ENCODE measurements at regions not wholly inside any gene's neighbourhood (a gene's known extent, or its start where the extent isn't known, plus 50 kb on each side); places are given as distances from the start of the nearest gene placed in this dataset.
"Not testable (repeated sequence)": the region's sequence is repeated elsewhere in the genome, so short reads cannot be mapped to it uniquely, and the experiment has no call there.

DNA sequence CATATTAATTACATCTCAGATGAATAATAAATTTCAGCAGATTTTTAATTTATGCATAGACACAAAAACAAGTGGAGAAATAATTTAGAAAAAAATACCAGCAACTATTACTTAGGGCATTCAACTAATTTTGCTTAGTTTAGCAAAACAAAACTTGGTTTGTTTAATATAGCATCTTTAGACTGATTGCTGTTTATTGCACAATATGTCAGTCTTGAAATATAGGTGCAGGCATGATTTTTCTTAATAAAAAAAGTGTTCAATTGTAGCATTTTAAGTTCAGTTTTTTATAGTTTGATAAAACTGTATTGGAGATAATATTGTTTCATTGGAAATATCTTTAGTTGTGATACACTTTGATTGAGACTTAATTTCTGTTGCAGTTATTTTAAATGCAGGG is 161.2 kb upstream of the KCNH8 start:
- no peak for DNase-seq

DNA sequence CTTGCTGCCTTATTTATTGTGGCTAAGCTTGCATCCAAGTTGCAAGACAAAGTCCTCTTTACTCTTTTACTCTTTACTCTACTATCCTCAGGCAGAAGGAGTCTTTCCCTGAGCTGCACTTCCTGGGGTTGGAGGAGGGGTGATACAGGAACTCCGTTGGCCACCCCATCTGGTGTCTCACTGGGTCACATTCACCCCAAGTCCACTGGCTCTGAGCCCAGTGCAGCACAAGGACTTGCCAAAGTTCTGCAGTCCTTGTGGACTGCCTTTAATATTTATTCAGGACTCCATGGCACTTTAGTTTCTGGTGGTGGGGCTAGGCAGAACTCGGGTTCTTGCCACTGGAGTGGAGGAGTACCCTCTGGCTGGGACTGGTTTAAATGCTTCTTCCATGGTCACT is 165.4 kb upstream of the KCNH8 start:
- DNase-seq, result no peak

DNA sequence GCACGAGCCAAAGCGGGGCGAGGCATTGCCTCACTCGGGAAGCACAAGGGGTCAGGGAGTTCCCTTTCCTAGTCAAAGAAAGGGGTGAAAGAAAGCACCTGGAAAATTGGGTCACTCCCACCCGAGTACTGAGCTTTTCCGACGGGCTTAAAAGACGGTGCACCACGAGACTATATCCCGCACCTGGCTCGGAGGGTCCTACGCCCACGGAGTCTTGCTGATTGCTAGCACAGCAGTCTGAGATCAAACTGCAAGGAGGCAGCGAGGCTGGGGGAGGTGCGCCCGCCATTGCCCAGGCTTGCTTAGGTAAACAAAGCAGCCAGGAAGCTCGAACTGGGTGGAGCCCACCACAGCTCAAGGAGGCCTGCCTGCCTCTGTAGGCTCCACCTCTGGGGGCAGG is 172.2 kb upstream of the KCNH8 start:
- not testable (repeated sequence) for DNase-seq

DNA sequence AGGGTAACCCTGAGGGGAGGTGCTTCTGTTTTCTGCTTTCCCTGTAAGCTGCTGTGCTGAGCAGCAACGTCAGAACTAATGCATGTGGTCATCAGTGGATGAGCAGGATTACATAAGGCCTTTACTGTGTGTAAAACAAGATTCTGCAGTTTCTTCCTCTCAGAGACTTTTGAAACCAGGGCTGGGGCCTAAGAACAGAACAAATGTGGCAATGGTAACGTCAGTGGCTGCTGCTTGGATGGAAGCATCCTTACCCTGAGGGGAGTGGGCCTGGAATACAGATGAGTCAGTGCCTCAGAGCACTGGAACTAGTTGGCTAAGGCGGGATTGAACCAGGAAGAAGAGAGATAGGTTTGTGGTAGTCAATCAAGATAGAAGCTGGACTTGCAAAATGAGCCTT is 180.2 kb upstream of the KCNH8 start:
- DNase-seq, result no peak

DNA sequence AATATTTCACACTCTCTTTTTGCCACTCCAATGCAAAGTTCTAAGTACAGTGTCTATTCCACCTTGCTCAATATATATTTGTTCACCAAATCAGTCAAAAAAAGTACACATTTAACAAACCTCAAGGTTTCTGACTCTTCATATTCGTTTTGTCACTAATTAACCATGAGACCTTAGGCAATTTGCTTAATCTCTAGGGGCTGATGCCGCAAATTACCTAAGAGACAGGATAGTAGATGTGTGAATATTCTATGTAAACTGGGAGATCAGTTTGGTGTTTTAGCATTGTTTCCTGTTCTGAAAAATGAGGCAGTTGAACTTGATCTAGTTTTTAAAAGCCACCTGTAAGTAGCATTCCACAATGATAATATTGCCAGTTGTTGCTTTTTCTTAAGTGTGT is 182.5 kb upstream of the KCNH8 start:
- DNase-seq, result no peak

DNA sequence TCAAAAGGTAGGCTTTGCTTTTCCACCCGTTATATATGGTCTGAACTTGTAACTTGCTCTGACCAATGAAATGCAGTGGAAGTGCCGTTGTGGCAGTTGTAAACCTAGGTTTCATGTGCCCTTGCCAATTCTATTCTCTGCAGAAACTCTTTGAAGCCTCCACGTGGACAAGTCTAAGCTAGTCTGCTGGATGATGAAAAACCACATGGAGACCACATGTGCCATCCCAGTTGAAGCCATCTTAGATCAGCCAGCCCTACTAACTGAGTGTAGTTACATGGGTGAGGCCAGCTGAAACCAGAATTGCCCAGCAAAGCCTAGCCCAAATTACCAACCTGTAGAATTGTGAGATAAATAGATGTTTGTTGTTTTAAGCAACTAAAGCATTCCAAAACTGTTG is 183.7 kb upstream of the KCNH8 start:
- DNase-seq, result no peak

DNA sequence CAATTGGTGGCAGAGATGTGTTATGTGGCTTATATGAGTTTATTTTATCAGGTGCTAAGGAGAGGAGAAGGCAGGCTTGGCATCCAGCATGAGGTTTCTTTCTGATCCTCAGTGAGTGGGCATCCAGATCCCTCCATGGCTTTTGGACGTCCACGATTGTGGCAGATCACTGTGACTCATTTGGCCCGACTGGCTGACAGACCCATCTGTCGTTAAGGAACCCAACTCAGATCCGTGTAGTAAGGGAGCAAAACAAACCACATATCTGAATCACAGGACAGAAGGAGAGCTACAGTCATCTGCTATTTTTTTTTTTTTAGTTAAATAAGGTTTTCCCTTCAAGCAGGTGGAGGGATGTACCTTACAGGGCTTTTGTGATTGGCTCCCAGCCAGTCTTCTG is 197.0 kb upstream of the KCNH8 start:
- DNase-seq, result no peak

DNA sequence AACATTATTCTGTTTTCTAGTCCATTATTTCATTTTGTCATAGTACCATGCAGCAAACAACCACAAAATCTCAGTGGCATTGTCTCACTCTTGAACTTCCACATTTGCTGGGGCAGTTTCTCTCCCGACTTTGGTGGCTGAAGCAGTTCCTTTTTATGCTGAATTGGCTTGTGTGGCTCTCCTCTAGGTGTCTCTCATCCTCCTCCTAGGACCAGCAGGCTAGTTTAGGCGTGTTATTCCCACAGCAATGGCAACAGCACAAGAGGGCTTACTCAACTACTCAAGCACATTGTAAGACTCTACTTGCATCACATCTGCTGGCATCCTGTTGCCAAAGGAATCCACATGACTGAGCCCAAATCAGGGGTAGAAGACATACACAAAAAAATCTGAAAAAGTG is 201.8 kb upstream of the KCNH8 start:
- DNase-seq, result no peak

DNA sequence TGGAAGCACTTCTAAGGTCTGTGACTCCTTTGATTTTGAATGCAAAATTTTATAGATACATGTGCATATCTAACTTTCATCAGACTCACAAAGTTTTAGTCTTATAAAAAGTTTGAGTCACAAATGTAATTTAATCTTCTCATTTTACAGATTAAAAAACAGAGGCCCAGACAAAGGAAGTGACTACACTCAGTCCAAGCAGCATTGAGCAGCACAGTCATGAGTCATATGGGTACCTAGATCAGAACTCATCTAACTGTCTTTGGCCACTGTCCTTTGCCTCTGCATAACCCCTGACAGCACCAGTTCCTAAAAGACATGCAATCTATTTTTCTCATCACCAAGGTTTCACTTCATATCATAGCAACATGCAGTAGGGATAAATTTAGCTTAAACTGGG is 210.7 kb upstream of the KCNH8 start:
- no peak for DNase-seq

DNA sequence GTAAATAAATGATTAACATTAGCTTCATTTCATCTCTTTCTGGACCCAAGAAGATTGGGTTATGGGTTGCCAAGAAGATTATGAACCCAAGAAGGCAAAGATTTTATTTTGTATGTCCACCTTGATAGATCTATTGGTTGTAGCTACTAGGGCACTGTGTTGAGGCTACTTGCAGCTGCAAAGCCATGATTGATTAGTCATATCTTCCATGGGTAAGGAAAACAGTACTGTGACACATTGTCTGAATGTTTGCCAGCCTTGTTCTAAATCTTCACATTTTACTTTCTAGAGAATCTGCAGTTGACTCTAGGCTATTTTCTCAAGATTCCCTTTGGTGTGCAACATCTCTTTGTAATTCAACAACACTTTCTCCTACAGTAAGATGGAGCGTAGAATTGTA is 229.2 kb upstream of the KCNH8 start:
- no peak for DNase-seq

DNA sequence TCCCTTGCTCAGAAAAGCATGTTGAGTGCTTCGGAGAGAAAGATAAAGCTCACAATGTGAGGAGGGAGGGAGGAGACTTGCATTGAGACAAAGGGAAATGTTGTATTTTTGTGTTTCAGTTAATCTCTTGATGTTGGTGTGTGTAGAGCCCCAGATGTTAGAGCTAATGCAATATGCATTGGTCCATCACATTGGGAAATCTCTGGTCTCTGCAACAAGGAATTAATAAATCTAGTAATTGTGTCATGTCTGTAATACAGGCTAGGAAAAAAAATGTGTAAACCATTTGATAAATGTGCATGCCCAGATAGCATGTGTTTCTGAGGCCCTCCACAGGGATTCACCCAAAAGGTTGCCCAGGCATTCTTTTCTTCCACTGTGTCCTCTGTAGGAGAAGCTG is 230.4 kb upstream of the KCNH8 start:
- no peak for DNase-seq

DNA sequence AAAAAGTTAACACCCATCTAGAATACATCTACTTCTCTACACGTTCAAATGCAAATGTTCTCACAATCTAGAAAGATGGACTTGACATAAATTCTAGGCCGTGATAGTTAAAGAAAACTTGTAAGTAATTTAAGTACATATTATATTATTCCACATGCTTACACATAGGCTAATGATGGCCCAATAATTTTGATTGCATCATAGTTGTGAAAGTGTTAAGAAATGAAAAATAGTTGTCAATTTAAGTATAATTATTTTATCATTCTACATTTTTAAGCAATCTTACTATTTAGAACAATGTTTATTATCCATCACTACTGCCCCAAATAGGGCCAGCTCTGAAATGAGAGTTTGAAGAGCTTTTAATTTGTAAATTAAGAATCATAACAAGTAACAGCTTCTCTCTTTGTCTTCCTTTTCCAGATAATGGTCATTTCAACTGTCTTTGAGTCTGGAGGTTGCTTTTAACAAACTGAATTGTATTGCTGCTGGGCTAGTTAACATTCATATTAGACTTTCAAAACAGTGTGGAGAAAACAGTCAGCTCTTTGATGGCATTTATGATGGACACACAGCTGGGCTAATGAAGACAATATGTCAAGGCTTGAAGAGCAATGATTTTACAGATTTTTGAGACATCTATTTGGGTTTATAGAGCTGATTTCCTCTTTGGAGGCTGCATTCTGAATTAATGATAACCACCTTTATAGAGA is 246.1 kb upstream of the KCNH8 start:
- no peak for DNase-seq

DNA sequence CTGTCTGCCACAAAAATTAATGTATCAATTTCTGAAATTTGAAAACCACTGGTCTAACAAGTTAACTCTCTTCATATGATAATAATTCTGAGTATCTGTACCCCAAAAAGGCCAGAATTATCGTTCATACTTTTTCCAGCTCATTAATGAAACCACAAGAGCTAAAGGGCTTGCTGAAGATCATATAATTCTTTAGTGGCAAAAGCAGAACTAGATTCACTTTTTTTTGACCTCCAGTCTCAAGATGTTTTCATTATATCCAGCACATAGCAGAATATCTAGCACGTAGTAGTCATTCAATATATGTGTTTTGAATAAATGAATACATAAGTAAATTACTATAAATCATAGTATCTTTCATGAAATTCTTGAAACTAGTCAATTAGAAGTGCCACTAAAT is 246.7 kb upstream of the KCNH8 start:
- no peak for DNase-seq

DNA sequence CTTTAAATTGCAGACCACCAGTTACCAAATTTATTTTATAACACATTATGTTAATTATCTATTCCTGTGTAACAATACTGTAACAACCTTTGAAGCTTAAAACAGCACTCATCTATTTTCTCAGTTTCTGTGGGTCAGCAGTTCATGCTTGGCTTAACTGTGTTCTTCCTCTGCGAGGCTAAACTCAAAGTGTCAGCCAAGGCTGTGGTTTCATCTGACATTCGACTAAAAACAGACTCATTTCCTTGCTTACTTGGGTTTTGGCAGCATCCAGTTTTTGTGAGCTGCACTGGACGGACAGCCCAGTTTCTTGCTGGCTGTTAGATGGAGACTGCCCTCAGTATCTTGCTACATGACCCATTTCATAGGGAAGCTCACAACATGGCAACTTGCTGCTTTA is 247.3 kb upstream of the KCNH8 start:
- DNase-seq, result no peak

DNA sequence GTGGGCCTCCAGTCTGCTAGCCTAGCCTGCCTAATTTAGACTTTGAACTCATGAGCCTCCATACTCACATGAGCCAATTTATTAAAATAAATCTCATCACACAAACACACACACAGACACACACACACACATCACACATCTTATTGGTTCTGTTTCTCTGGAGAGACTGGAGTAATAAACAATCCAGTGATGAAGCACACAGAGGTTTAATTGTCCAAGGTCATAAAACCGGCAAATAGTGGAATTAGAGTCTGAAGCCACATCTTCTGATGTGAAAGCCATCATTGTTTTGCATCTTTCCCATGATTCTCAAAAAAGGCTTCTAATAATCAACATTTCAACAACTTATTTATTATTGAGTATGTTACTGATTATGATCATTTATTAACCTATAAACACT is 249.4 kb upstream of the KCNH8 start:
- no peak for DNase-seq

DNA sequence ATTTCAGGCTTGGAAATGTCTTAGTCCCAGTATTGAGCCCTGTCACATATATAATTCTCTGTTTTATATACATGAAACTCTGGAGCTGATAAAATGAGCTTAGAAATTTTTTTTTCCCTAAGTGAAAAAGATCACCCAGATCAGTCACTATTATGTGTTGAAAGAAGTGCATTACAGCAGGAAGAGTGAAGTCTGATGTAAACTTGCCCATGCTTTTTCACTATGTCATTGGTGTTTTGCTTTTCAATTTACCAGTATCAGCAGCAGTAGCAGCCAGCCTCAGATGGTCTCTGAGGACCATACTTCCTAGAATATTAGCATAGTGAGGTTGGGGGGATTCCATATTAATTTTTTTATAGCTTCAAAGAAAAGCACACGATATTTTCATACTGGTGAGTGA is 255.6 kb upstream of the KCNH8 start:
- no peak for DNase-seq

DNA sequence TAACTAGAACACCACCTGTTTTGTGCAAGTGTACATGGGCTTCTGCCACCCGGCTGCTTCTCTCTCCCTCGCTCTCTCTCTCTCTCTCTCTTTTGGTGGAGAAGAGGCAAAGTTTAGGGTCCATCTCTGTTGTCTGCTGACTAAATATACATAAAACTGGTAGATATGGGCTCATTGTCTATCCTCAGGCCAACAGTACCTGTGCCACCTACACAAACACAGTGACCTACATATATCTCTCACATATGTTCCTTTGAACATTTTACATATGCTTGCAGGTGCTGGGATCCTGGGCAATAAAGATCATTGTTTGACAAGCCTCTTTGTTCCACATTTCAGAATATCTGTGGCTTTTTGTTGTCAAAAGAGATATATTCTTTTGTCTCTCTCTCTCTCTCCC is 256.3 kb upstream of the KCNH8 start:
- no peak for DNase-seq

DNA sequence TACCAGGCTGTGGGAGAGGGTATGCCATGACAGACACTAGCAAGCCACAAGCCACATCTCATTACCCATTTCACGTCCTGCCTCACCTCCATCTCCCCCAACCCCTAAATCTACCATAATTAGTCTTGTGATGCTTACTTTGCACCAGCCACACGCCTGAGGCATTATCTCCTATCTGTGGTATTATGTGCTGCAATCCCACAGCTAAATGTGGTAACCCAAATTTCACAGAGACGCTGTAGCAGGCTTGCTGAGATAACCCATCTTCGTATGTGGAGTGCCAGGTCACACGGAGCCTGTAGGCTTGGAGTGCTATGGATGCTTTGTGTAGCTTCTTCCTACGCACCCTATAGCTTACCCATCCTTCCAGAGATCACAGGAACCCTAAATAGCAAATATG is 256.7 kb upstream of the KCNH8 start:
- no peak for DNase-seq

DNA sequence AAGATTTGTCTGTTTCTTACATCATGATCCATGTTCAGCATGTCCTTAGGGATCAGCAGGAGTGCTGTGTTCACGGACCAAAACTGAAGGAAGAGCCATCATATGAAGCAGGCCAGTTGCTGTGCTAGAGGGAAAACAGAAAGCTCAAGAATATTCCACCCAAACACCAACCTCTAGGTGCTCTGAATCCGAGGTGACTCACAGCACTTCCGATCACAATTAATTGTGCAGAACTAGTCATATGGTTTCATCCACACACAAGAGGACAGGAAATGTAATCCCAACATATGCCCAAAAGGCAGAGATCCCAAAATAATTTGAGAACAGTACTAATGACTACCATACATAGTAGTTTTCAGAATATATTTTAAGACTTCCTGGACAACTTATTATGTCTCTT is 257.9 kb upstream of the KCNH8 start:
- no peak for DNase-seq

DNA sequence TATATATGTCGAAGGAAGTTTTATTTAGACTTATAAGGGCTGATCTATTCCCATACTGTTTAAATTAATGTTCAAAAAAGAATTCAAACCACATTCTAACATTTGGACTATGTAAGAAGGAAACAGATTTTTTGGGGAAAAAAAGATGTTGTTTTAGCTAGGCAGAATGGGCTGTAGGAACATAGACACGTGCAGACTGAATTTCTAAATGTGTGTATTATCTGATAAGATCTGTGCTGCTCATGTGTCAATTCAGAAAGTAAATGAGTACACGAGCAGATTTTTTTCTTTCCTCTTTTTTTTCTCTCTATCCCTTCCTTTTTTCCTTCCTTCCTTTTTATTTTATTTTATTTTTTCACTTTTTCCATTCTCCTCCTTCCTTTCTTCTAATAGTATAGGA is 259.5 kb upstream of the KCNH8 start:
- no peak for DNase-seq

DNA sequence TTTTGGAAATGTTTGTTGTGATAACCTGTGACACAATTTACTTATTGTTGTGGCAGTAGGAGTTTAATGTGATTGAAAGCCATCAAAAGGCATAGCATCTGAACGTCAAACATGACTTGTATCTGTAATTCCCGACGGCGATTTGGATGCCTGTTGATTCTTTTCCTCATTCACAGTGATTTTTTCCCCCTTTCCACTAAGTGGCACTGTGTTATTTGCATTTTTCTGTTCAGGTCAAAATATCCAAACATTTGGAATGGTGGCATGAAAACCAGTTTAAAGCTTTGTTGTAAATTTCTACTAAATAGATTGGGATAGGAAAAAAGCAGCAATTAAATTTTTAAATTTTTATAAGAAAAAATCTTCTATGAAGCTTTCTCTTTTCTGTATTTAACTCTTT is 259.9 kb upstream of the KCNH8 start:
- no peak for DNase-seq

DNA sequence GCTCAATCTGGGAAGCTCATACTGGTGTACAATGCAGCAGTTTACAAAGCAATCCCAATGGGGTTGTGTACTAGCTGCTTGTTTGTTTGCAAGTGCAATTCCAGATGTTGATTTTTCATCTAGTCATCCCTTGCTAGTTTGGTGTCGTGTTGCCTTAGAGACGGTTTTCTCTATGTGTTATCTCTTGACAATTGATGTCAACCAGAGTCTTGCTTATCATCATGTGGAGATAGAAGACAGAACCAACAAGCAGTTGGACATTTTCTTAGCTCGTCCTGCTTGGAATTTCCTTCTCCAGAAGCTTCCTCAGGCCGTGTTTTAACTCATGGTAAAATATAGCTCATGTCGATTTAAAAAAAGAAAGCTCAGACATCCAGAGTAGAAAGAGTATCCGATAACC is 262.0 kb upstream of the KCNH8 start:
- no peak for DNase-seq

DNA sequence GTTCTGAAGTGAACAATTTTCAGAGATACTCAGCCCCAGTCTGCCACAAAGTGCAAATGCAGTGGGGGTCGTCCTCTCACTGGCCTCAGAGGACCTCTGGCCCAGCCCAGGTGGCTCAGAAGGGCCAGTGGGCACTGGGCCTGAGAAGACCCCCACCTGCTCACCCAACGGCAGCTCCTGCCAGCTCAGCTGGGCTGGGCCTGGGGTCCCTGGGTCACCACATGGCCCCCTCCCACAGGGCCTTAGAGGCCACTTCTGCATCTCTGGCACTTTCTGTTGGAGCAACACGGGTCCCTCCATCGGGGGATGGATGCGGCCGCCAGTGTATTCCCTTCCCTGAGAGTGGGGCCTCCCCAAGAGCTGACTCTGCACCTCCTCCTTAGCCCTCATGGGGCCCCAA is 262.7 kb upstream of the KCNH8 start:
- DNase-seq, result no peak

DNA sequence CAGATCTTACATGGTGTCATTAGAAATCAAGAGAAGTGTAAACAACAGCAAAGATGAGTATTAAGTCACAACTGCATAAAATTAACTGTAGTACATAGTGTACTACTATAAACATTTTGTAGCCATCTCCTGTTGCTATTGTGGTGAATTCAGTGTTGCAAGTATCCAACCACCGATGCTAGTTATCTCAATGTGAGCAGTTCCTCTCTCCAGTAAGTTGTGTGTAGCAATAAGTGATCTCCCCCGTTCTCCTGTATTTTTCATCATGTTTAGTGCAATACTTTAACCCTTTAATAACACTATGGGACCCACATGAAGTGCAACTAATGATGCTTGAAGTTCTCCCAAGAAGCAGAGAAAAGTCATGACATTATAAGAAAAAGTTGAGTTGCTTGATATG is 264.7 kb upstream of the KCNH8 start:
- no peak for DNase-seq

DNA sequence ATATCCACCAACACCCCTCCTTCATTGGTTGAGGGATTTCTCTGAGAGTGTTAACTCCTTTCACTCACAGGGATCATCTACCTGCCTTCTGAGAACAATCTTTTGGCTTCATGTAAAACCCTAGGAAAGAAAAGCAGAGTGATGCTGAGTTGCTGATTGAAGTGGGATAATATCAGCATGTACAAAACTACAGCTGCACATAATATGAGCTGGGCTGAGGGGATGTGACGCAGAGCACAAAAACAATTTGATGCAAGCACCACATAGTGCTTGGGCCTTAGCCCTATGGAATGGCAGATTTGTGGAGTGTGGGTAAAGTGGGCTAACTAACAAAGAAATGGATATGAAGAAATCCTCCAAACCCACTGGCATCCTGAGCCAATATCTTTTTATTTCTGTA is 267.6 kb upstream of the KCNH8 start:
- DNase-seq, result no peak

DNA sequence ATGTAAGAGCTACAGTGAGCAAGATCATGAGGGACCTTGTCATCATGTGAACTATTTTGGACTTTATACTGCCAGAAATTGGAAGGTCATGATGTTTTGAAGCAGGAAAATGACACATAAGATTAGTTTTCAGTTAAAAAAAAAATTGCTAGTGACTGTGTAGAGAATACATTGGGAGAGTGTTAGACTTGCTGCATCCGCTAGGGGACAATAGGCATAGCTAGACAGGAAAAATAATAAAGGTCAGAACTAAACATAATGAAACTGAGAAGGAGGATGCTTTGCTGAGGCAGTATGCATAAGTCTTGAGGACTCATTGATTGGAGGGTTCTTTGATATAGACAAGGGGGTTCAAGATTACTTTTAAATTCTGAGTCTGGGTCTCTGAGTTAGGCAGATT is 275.8 kb upstream of the KCNH8 start:
- no peak for DNase-seq

All from NCI-H2227 treated with DMSO at 0.1 percent for 48 hours (cell line).